BE2C (cell line): ENCODE measurements at regions not wholly inside any gene's neighbourhood (a gene's known extent, or its start where the extent isn't known, plus 50 kb on each side); places are given as distances from the start of the nearest gene placed in this dataset.

ENCODE experiments used
- DNase-seq: peaks from one replicate; pipeline ENCODE4 v3.0.0-alpha.2; 2020
- H3K27me3 ChIP-seq: fragments of 250-450 bp; sonication (Bioruptor Pico); 2 replicates; pipeline ENCODE4 v1.5.1; 2020; ENCODE audit warnings: mild to moderate bottlenecking
- H3K36me3 ChIP-seq: fragments of 250-450 bp; sonication (Bioruptor Pico); 2 replicates; pipeline ENCODE4 v1.5.1; 2020; ENCODE audit warnings: mild to moderate bottlenecking
- H3K4me1 ChIP-seq: fragments of 250-450 bp; sonication (Bioruptor Pico); 2 replicates; pipeline ENCODE4 v1.5.1; 2020
- H3K4me3 ChIP-seq: 2 replicates; pipeline ENCODE4 v1.5.1; 2011; ENCODE audit warnings: low read depth, low read length
- H3K9me3 ChIP-seq: fragments of 250-450 bp; sonication (Bioruptor Pico); 2 replicates; pipeline ENCODE4 v1.5.1; 2020
- CTCF ChIP-seq: IDR thresholded peaks from 2 replicates; pipeline ENCODE4 v1.5.1; 2012; ENCODE audit warnings: mild to moderate bottlenecking, low read depth, low read length

- Histone ChIP-seq H3K36me3 (no peaks in the 10 kb centered on the region), H3K4me1 (no peaks in the 10 kb centered on the region)
Observed at GRCh38 chr15:93307513-93307912, 218.5 kb upstream of the RGMA start.

GRCh38 chr15:93305306-93305705, 216.3 kb upstream of the RGMA start:
- TF ChIP-seq CTCF = no peak
- no peaks in the 10 kb centered on the region for H3K4me1 ChIP-seq
- no peak for DNase-seq

More at GRCh38 chr15:93307513-93307912, 218.5 kb upstream of the RGMA start:
- Histone ChIP-seq H3K4me3 (no peak overlapping the region), H3K27me3 (no peaks in the 10 kb centered on the region), H3K9me3 (no peaks in the 10 kb centered on the region)
- no peak for TF ChIP-seq CTCF
- DNase-seq = peak; percentile 24

GRCh38 chr15:93302080-93302765, 213.2 kb upstream of the RGMA start:
- no peaks in the 10 kb centered on the region for H3K27me3 ChIP-seq
- H3K9me3 ChIP-seq = no peaks in the 10 kb centered on the region
- TF ChIP-seq CTCF = no peak
- H3K4me1 ChIP-seq = no peaks in the 10 kb centered on the region
- no peak for DNase-seq
- H3K4me3 ChIP-seq = no peak overlapping the region
- H3K36me3 ChIP-seq = no peaks in the 10 kb centered on the region

More at GRCh38 chr15:93305306-93305705, 216.3 kb upstream of the RGMA start:
- no peaks in the 10 kb centered on the region for H3K27me3 ChIP-seq
- H3K9me3 ChIP-seq = no peaks in the 10 kb centered on the region
- no peak overlapping the region for H3K4me3 ChIP-seq
- H3K36me3 ChIP-seq = no peaks in the 10 kb centered on the region

- Histone ChIP-seq H3K27me3 (no peaks in the 10 kb centered on the region), H3K9me3 (no peaks in the 10 kb centered on the region)
Observed at GRCh38 chr15:93300796-93301195, 211.8 kb upstream of the RGMA start.

GRCh38 chr15:93299675-93300074, 210.7 kb upstream of the RGMA start:
- H3K4me3 ChIP-seq = no peak overlapping the region
- no peaks in the 10 kb centered on the region for H3K4me1 ChIP-seq
- TF ChIP-seq CTCF = no peak
- H3K9me3 ChIP-seq = no peaks in the 10 kb centered on the region
- H3K27me3 ChIP-seq = no peaks in the 10 kb centered on the region
- H3K36me3 ChIP-seq = no peaks in the 10 kb centered on the region
- no peak for DNase-seq

More at GRCh38 chr15:93300796-93301195, 211.8 kb upstream of the RGMA start:
- no peak for TF ChIP-seq CTCF
- Histone ChIP-seq H3K4me1 (no peaks in the 10 kb centered on the region), H3K36me3 (no peaks in the 10 kb centered on the region), H3K4me3 (no peak overlapping the region)
- DNase-seq = no peak

- H3K36me3 ChIP-seq = no peaks in the 10 kb centered on the region
- DNase-seq = no peak
- H3K27me3 ChIP-seq = no peaks in the 10 kb centered on the region
- H3K9me3 ChIP-seq = no peaks in the 10 kb centered on the region
- H3K4me3 ChIP-seq = no peak overlapping the region
- H3K4me1 ChIP-seq = no peaks in the 10 kb centered on the region
- TF ChIP-seq CTCF = no peak
Observed at GRCh38 chr15:93298901-93299300, 209.9 kb upstream of the RGMA start.
